Ascending aorta (tissue), 2 donors: ENCODE measurements at regions not wholly inside any gene's neighbourhood (a gene's known extent, or its start where the extent isn't known, plus 50 kb on each side); places are given as distances from the start of the nearest gene placed in this dataset.

Source experiments
- DNase-seq, 2 donors: peaks; one replicate each; pipeline ENCODE4 v3.0.0-alpha.2; 2019; ENCODE audit warnings: low spot score in 2 of 2
- H3K27ac ChIP-seq, 2 donors: fragments of 200-600 bp; sonication (generic); one replicate each; pipeline ENCODE4 v1.5.1; 2016 to 2017; ENCODE audit warnings: mild to moderate bottlenecking in 1 of 2
- H3K27me3 ChIP-seq: fragments of 200-600 bp; sonication (generic); one replicate; pipeline ENCODE4 v1.5.1; 2017
- H3K36me3 ChIP-seq, 2 donors: fragments of 200-600 bp; sonication (generic); one replicate each; pipeline ENCODE4 v1.5.1; 2016
- H3K4me1 ChIP-seq, 2 donors: fragments of 200-600 bp; sonication (generic); one replicate each; pipeline ENCODE4 v1.5.1; 2016 to 2017; ENCODE audit warnings: mild to moderate bottlenecking in 1 of 2
- H3K4me3 ChIP-seq, 2 donors: fragments of 200-600 bp; sonication (generic); one replicate each; pipeline ENCODE4 v1.5.1; 2016 to 2017; ENCODE audit warnings: mild to moderate bottlenecking in 1 of 2
- H3K9me3 ChIP-seq, 2 donors: fragments of 200-600 bp; sonication (generic); one replicate each; pipeline ENCODE4 v1.5.1; 2016
- intact Hi-C: fragments of 100-400 bp; cut with DNase I; formaldehyde crosslinking; loops from one replicate; pipeline ENCODE4 v1.15.1; 2023
- TF ChIP-seq, protein P1 (sequence below), 3 experiments: fragments of 200-600 bp in 2 of 3; fragments of 450-650 bp in 1 of 3; sonication (generic) in 2 of 3; IDR thresholded peaks; one replicate each; pipeline ENCODE4 v1.5.1; 2016 to 2019; ENCODE audit warnings: antibody characterized with exemption in 3 of 3, mild to moderate bottlenecking in 1 of 3, moderate library complexity in 1 of 3

DNA sequence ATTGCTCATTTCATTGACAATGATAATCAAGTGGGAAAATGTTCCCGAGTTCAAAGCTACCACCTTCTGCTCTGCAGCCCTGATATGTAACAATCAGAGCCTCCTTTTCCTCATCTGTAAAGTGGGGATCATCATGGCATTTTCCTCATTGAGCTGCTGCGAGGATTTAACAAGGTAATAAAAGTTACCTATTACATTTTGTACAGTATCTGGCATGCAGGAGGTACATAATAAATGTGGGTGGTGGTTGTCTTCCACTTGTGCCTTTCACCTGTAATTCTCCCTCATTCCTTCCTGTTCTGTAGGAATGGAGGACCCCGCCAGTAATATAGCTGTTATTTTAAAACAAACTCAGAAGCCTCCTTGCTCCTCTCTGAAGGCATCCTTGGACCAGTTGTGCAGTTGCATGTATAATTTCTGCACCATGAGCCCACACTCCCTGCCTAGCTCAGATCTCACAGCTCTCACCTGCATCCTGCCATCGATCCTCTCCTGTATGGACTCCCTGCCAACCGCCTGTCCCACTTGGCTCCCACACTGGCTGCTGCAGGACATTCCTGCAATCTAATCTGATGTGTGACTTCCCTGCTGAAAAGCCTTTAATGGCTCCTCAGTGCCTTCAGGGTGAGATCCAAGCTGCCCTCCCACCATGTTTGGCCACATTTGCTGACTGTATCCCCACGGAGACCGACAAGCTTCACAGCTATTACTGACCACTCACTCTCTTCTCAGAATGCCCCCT is 350.4 kb downstream of the EN1 start:
- TF ChIP-seq, protein P1, sequence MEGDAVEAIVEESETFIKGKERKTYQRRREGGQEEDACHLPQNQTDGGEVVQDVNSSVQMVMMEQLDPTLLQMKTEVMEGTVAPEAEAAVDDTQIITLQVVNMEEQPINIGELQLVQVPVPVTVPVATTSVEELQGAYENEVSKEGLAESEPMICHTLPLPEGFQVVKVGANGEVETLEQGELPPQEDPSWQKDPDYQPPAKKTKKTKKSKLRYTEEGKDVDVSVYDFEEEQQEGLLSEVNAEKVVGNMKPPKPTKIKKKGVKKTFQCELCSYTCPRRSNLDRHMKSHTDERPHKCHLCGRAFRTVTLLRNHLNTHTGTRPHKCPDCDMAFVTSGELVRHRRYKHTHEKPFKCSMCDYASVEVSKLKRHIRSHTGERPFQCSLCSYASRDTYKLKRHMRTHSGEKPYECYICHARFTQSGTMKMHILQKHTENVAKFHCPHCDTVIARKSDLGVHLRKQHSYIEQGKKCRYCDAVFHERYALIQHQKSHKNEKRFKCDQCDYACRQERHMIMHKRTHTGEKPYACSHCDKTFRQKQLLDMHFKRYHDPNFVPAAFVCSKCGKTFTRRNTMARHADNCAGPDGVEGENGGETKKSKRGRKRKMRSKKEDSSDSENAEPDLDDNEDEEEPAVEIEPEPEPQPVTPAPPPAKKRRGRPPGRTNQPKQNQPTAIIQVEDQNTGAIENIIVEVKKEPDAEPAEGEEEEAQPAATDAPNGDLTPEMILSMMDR (IDR thresholded peaks at IDR 0.05) = no peak
- no peaks in the 10 kb centered on the region for H3K4me1 ChIP-seq
- H3K36me3 ChIP-seq = no peaks in the 10 kb centered on the region
- H3K9me3 ChIP-seq = no peaks in the 10 kb centered on the region
- no peaks in the 10 kb centered on the region for H3K27me3 ChIP-seq
- DNase-seq = no peak
- H3K27ac ChIP-seq = no peak overlapping the region
- intact Hi-C loops = no loop called here
- H3K4me3 ChIP-seq = no peak overlapping the region

DNA sequence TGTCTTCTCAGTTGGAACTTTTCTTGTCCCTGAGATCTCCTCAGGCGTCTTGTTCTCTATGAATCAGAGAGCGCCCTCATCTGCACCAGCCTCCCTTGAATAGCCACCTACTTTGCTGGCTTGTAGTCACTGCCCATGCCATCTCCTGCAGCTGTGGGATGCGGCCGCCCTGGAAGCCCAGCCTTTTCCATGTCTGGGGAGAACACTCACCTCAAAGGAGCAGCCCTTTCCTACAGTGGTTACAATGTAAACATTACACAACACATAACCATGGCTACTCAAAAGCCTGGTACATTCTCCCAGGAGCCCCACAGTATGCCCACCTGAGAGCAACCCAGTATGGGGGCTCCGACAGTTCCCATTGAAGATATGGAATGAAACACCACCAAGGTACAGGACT is 351.0 kb downstream of the EN1 start:
- Histone ChIP-seq H3K27me3 (no peaks in the 10 kb centered on the region), H3K4me1 (no peaks in the 10 kb centered on the region), H3K4me3 (no peak overlapping the region), H3K27ac (no peak overlapping the region), H3K36me3 (no peaks in the 10 kb centered on the region), H3K9me3 (no peaks in the 10 kb centered on the region)
- intact Hi-C loops = no loop called here
- DNase-seq = no peak
- TF ChIP-seq, protein P1 (IDR thresholded peaks at IDR 0.05) = no peak

DNA sequence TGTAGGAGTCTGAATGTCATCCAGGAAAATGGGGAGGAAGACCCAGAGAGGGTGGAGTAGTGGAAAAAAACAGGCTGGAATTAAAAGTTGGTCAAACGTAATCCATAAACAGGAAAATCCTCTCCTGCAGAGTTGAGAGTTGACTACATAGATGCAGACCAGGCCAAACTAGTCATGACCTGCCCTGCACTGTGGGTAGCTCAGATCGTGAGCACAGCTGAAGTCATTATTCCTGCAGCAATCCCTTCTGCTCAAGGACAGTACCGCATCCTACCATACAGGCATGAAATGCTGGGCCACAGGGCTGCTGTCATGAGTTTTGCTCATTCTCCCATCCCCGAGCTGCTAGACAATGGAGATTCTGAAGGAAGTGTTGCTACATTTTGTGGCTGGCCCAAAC is 352.2 kb downstream of the EN1 start:
- no peaks in the 10 kb centered on the region for H3K9me3 ChIP-seq
- no peaks in the 10 kb centered on the region for H3K27me3 ChIP-seq
- H3K27ac ChIP-seq = no peak overlapping the region
- intact Hi-C loops = no loop called here
- H3K4me1 ChIP-seq = no peaks in the 10 kb centered on the region
- no peak overlapping the region for H3K4me3 ChIP-seq
- no peaks in the 10 kb centered on the region for H3K36me3 ChIP-seq
- TF ChIP-seq, protein P1 (IDR thresholded peaks at IDR 0.05) = no peak
- DNase-seq = no peak

DNA sequence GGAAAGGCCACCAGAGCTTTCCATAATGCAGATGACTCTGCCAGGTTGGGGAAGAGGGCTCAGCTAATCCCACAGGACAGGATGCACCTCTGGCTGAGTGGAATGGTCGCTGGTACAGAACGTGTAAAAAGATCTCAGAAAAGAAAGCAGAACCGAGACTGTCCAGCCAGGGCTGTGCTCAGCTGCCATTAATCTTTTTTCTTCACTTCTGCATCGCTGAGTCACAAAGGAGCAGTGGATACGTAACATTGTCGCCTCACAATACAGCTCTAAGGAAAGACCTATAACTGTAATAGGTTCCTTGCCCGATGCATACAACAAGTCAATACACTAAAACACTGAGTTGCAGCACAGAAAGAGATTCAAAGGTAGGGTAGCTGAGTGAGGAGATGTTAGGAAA is 354.2 kb downstream of the EN1 start:
- Histone ChIP-seq H3K9me3 (no peaks in the 10 kb centered on the region), H3K27ac (no peak overlapping the region), H3K27me3 (no peaks in the 10 kb centered on the region), H3K4me1 (no peaks in the 10 kb centered on the region), H3K4me3 (no peak overlapping the region), H3K36me3 (no peaks in the 10 kb centered on the region)
- DNase-seq = no peak
- TF ChIP-seq, protein P1 (IDR thresholded peaks at IDR 0.05) = no peak
- intact Hi-C loops = no loop called here

DNA sequence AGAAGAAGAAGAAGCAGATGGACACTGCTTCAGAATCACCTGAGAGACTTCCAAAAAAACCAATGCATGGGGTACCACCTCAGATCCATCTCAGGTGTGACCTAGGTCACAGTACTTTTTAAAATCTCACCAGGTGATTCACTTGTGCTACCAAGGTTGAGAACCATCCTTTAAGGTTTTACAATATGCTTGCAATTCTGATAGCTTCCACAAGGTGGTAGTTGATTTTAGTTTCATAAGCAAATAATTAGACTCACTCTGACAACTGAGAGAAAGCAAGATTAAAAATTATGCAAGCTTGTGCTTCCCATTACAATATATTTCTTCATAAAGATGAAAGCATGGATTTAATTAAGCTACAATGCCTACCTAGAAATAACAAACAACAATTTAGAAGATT is 355.1 kb downstream of the EN1 start:
- H3K9me3 ChIP-seq = no peaks in the 10 kb centered on the region
- intact Hi-C loops = no loop called here
- TF ChIP-seq, protein P1 (IDR thresholded peaks at IDR 0.05) = no peak
- no peaks in the 10 kb centered on the region for H3K27me3 ChIP-seq
- no peak overlapping the region for H3K4me3 ChIP-seq
- no peak overlapping the region for H3K27ac ChIP-seq
- no peaks in the 10 kb centered on the region for H3K36me3 ChIP-seq
- H3K4me1 ChIP-seq = no peaks in the 10 kb centered on the region
- no peak for DNase-seq

DNA sequence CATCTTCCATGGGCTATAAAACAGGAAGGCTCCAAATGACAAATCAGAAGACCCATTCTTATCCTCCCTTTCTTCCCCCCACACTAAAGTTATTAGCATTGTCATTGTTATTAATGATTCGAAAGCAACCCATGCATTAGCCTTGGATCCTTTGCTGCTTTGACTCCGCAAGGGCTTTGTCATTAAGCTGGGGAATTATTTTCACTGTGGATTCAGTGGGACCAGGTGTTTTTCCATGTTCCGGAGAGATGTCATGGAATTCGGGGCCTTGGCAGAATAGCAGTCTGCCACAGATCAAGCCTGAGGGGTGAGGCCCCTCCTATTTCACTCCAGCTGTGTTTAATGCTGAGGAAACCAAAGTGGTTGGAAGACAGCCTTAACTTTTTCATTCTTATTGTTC is 357.1 kb downstream of the EN1 start:
- no peaks in the 10 kb centered on the region for H3K9me3 ChIP-seq
- no peak overlapping the region for H3K27ac ChIP-seq
- intact Hi-C loops = no loop called here
- no peaks in the 10 kb centered on the region for H3K27me3 ChIP-seq
- H3K4me3 ChIP-seq = no peak overlapping the region
- H3K36me3 ChIP-seq = no peaks in the 10 kb centered on the region
- H3K4me1 ChIP-seq = no peaks in the 10 kb centered on the region
- TF ChIP-seq, protein P1 (IDR thresholded peaks at IDR 0.05) = no peak
- no peak for DNase-seq
